VCaP (cell line): ENCODE measurements at regions not wholly inside any gene's neighbourhood (a gene's known extent, or its start where the extent isn't known, plus 50 kb on each side); places are given as distances from the start of the nearest gene placed in this dataset.

ENCODE experiments used
- H3K27ac ChIP-seq: fragments of 450-650 bp; 2 replicates; pipeline ENCODE4 v1.5.1; 2017
- CTCF ChIP-seq: fragments of 450-650 bp; conservative IDR thresholded peaks from 2 replicates; pipeline ENCODE4 v1.5.1; 2017; ENCODE audit warnings: mild to moderate bottlenecking, moderate library complexity

GRCh38 chr22:27518531-27519340, 282.8 kb downstream of the MN1 start:
- TF ChIP-seq CTCF = no peak
- H3K27ac ChIP-seq = peak overlapping the region; percentile 24; the same call in 1 of the 2 replicates

GRCh38 chr22:27523711-27524110, 277.8 kb downstream of the MN1 start:
- TF ChIP-seq CTCF = no peak
- no peak overlapping the region for H3K27ac ChIP-seq

GRCh38 chr22:27525711-27526110, 275.8 kb downstream of the MN1 start:
- TF ChIP-seq CTCF = no peak
- no peak overlapping the region for H3K27ac ChIP-seq

- no peak for TF ChIP-seq CTCF
Measured at GRCh38 chr22:27526901-27527300, 274.7 kb downstream of the MN1 start.

GRCh38 chr22:27531782-27532530, 269.6 kb downstream of the MN1 start:
- TF ChIP-seq CTCF = no peak
- no peak overlapping the region for H3K27ac ChIP-seq

More at GRCh38 chr22:27526901-27527300, 274.7 kb downstream of the MN1 start:
- no peak overlapping the region for H3K27ac ChIP-seq

- H3K27ac ChIP-seq = no peak overlapping the region
- no peak for TF ChIP-seq CTCF
Measured at GRCh38 chr22:27533105-27533745, 268.3 kb downstream of the MN1 start.

- H3K27ac ChIP-seq = no peak overlapping the region
- no peak for TF ChIP-seq CTCF
Measured at GRCh38 chr22:27534720-27535125, 266.8 kb downstream of the MN1 start.
